ENCODE measurements at regions not wholly inside any gene's neighbourhood (a gene's known extent, or its start where the extent isn't known, plus 50 kb on each side); places are given as distances from the start of the nearest gene placed in this dataset.

GRCh38 chr1:222935239-222935900, 120.5 kb downstream of the DISP1 start:
- H3K9me3 ChIP-seq = no peaks in the 10 kb centered on the region
- no peak overlapping the region for H3K4me3 ChIP-seq
- WGBS = 95% methylated on average over 3 of the region's 3 CpGs
- H3K4me1 ChIP-seq = peaks cover 4% of the 10 kb centered on the region
- no peaks in the 10 kb centered on the region for H3K27me3 ChIP-seq
- DNase-seq (ENCODE audit: low spot score in 2 of 2) = no peak
- H3K27ac ChIP-seq = no peak overlapping the region
- no peak for TF ChIP-seq CTCF (IDR thresholded peaks at IDR 0.05)
- TF ChIP-seq POLR2AphosphoS5 (IDR thresholded peaks at IDR 0.05) = no peak
- TF ChIP-seq POLR2A (IDR thresholded peaks at IDR 0.05) = no peak
- no peak for TF ChIP-seq EP300 (IDR thresholded peaks at IDR 0.05)
- no peaks in the 10 kb centered on the region for H3K36me3 ChIP-seq

- Histone ChIP-seq H3K36me3 (no peaks in the 10 kb centered on the region), H3K4me1 (peaks cover 4% of the 10 kb centered on the region), H3K27ac (no peak overlapping the region), H3K4me3 (no peak overlapping the region), H3K27me3 (no peaks in the 10 kb centered on the region), H3K9me3 (no peaks in the 10 kb centered on the region)
- TF ChIP-seq CTCF (IDR thresholded peaks at IDR 0.05) (no peak), EP300 (IDR thresholded peaks at IDR 0.05) (no peak), POLR2A (IDR thresholded peaks at IDR 0.05) (no peak), POLR2AphosphoS5 (IDR thresholded peaks at IDR 0.05) (no peak)
- WGBS = 95% methylated on average over 2 of the region's 2 CpGs
- DNase-seq (ENCODE audit: low spot score in 2 of 2) = no peak
These were observed 121.2 kb downstream of the DISP1 start for GRCh38 chr1:222936042-222936441.

GRCh38 chr1:222938986-222939385, 124.1 kb downstream of the DISP1 start:
- WGBS = 38% methylated on average over 1 of the region's 1 CpG
- DNase-seq (ENCODE audit: low spot score in 2 of 2) = no peak
- Histone ChIP-seq H3K4me3 (no peak overlapping the region), H3K4me1 (no peaks in the 10 kb centered on the region), H3K9me3 (no peaks in the 10 kb centered on the region), H3K27me3 (no peaks in the 10 kb centered on the region), H3K36me3 (peaks cover 12% of the 10 kb centered on the region), H3K27ac (no peak overlapping the region)
- TF ChIP-seq POLR2A (IDR thresholded peaks at IDR 0.05) = no peak
- TF ChIP-seq POLR2AphosphoS5 (IDR thresholded peaks at IDR 0.05) = no peak
- no peak for TF ChIP-seq CTCF (IDR thresholded peaks at IDR 0.05)
- TF ChIP-seq EP300 (IDR thresholded peaks at IDR 0.05) = no peak

GRCh38 chr1:222940095-222940494, 125.3 kb downstream of the DISP1 start:
- Histone ChIP-seq H3K27me3 (no peaks in the 10 kb centered on the region), H3K4me3 (no peak overlapping the region), H3K9me3 (no peaks in the 10 kb centered on the region), H3K27ac (no peak overlapping the region), H3K36me3 (peaks cover 12% of the 10 kb centered on the region), H3K4me1 (no peaks in the 10 kb centered on the region)
- 82% methylated on average over 5 of the region's 5 CpGs for WGBS
- TF ChIP-seq EP300 (IDR thresholded peaks at IDR 0.05) = no peak
- no peak for TF ChIP-seq CTCF (IDR thresholded peaks at IDR 0.05)
- TF ChIP-seq POLR2A (IDR thresholded peaks at IDR 0.05) = no peak
- no peak for TF ChIP-seq POLR2AphosphoS5 (IDR thresholded peaks at IDR 0.05)
- DNase-seq (ENCODE audit: low spot score in 2 of 2) = no peak

GRCh38 chr1:222940906-222941305, 126.1 kb downstream of the DISP1 start:
- TF ChIP-seq POLR2AphosphoS5 (IDR thresholded peaks at IDR 0.05) = no peak
- no peak for TF ChIP-seq CTCF (IDR thresholded peaks at IDR 0.05)
- TF ChIP-seq EP300 (IDR thresholded peaks at IDR 0.05) = no peak
- TF ChIP-seq POLR2A (IDR thresholded peaks at IDR 0.05) = no peak

More at GRCh38 chr1:222940906-222941305, 126.1 kb downstream of the DISP1 start:
- H3K4me1 ChIP-seq = no peaks in the 10 kb centered on the region
- no peak overlapping the region for H3K27ac ChIP-seq
- H3K27me3 ChIP-seq = no peaks in the 10 kb centered on the region
- peaks cover 12% of the 10 kb centered on the region for H3K36me3 ChIP-seq
- H3K4me3 ChIP-seq = no peak overlapping the region
- no peaks in the 10 kb centered on the region for H3K9me3 ChIP-seq
- 86% methylated on average over 2 of the region's 2 CpGs for WGBS
- DNase-seq (ENCODE audit: low spot score in 2 of 2) = no peak

Measured in suprapubic skin (tissue), 4 donors.